ENCODE measurements at regions not wholly inside any gene's neighbourhood (a gene's known extent, or its start where the extent isn't known, plus 50 kb on each side); places are given as distances from the start of the nearest gene placed in this dataset.

DNA sequence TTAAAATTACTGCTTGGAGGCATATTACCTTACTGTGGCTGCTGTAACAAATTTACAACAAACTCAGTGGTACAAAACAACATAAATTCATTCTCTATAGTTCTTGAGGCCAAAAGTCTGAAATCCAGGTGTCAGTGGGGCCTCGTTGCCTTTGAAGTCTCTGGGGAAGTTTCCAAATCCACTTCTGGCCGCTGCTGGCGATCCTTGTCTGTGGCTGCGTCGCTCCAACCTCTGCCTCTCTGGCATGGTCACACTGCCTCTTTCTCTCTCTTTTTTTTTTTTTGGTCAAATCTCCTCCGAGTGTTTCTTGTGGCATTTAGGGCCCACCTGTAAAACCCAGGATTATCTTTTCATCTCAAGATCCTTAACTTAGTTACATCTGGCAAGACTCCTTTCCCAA, 182.8 kb downstream of the ST6GAL2 start:
- H3K9me2 ChIP-seq (replicated peaks; ENCODE audit: control insufficient read depth, low read length): no peaks in the 10 kb centered on the region
- no peaks in the 10 kb centered on the region for H3K27me3 ChIP-seq (ENCODE audit: control insufficient read depth, low read length)
- H3K79me2 ChIP-seq (ENCODE audit: control insufficient read depth, low read length): no peaks in the 10 kb centered on the region

DNA sequence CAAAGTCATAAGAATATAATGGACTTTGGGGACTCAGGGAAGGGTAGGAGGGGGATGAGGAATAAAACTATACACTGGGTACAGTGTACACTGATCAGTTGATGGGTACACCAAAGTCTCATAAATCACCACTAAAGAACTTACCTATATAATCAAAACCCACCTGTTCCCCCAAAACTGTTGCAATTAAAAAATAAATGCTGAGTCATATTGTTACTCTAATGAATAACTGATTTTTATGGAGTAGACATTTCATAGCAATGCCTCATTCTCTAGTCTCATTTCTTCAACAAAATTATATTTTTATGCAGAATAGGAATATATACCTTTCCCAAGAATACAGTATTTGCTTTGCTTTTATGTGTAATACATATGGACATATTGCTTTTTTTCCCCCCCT, 181.2 kb downstream of the ST6GAL2 start:
- Histone ChIP-seq H3K9me2 (replicated peaks; ENCODE audit: control insufficient read depth, low read length) (no peaks in the 10 kb centered on the region), H3K36me3 (ENCODE audit: control insufficient read depth, low read length) (no peaks in the 10 kb centered on the region), H3K79me2 (ENCODE audit: control insufficient read depth, low read length) (no peaks in the 10 kb centered on the region), H3F3A (ENCODE audit: control insufficient read depth, insufficient read depth) (no peaks in the 10 kb centered on the region), H3K4me3 (ENCODE audit: low read length) (no peak overlapping the region), H3K27me3 (ENCODE audit: control insufficient read depth, low read length) (no peaks in the 10 kb centered on the region), H3K4me1 (ENCODE audit: control insufficient read depth, low read length) (no peaks in the 10 kb centered on the region), H3K27ac (ENCODE audit: low read depth, low read length) (no peak overlapping the region), H3K4me2 (ENCODE audit: low read length) (no peak overlapping the region), H4K20me1 (ENCODE audit: control insufficient read depth, insufficient read depth, low read depth, low read length) (no peaks in the 10 kb centered on the region), H3K9me3 (ENCODE audit: control insufficient read depth, insufficient read depth, low read length) (no peaks in the 10 kb centered on the region)
- TF ChIP-seq, protein P1, sequence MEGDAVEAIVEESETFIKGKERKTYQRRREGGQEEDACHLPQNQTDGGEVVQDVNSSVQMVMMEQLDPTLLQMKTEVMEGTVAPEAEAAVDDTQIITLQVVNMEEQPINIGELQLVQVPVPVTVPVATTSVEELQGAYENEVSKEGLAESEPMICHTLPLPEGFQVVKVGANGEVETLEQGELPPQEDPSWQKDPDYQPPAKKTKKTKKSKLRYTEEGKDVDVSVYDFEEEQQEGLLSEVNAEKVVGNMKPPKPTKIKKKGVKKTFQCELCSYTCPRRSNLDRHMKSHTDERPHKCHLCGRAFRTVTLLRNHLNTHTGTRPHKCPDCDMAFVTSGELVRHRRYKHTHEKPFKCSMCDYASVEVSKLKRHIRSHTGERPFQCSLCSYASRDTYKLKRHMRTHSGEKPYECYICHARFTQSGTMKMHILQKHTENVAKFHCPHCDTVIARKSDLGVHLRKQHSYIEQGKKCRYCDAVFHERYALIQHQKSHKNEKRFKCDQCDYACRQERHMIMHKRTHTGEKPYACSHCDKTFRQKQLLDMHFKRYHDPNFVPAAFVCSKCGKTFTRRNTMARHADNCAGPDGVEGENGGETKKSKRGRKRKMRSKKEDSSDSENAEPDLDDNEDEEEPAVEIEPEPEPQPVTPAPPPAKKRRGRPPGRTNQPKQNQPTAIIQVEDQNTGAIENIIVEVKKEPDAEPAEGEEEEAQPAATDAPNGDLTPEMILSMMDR (IDR thresholded peaks at IDR 0.05; ENCODE audit: low read depth, low read length, poor library complexity, severe bottlenecking): no peak
- TF ChIP-seq EZH2phosphoT487 (IDR thresholded peaks at IDR 0.05; ENCODE audit: borderline replicate concordance, low read length): no peak

More for the DNA sequence above, 182.8 kb downstream of the ST6GAL2 start:
- Histone ChIP-seq H3K4me3 (ENCODE audit: low read length) (no peak overlapping the region), H3K36me3 (ENCODE audit: control insufficient read depth, low read length) (no peaks in the 10 kb centered on the region), H3F3A (ENCODE audit: control insufficient read depth, insufficient read depth) (no peaks in the 10 kb centered on the region), H3K4me1 (ENCODE audit: control insufficient read depth, low read length) (no peaks in the 10 kb centered on the region), H3K4me2 (ENCODE audit: low read length) (no peak overlapping the region), H4K20me1 (ENCODE audit: control insufficient read depth, insufficient read depth, low read depth, low read length) (no peaks in the 10 kb centered on the region), H3K27ac (ENCODE audit: low read depth, low read length) (no peak overlapping the region), H3K9me3 (ENCODE audit: control insufficient read depth, insufficient read depth, low read length) (no peaks in the 10 kb centered on the region)
- TF ChIP-seq EZH2phosphoT487 (IDR thresholded peaks at IDR 0.05; ENCODE audit: borderline replicate concordance, low read length): no peak
- TF ChIP-seq, protein P1 (IDR thresholded peaks at IDR 0.05; ENCODE audit: low read depth, low read length, poor library complexity, severe bottlenecking): no peak

DNA sequence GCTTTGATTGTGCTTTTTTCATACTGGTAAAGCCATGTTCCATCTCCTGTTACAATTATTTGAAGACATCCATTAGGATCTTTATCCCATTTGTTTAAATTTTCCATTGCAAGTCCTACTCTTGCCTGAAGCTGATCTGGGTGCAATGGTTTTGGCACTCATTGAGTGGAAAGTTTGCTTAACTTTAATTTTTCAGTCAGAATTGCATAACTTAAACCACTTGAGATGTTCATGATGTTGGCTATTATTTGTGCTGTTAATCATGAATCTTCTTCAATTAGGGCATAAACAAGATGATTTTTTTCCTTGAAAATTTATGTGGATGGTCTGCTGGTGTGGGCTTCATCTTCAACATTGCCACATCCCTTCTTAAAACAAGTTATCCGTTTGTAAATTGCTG, 180.1 kb downstream of the ST6GAL2 start:
- H3F3A ChIP-seq (ENCODE audit: control insufficient read depth, insufficient read depth): no peaks in the 10 kb centered on the region
- H4K20me1 ChIP-seq (ENCODE audit: control insufficient read depth, insufficient read depth, low read depth, low read length): no peaks in the 10 kb centered on the region
- TF ChIP-seq EZH2phosphoT487 (IDR thresholded peaks at IDR 0.05; ENCODE audit: borderline replicate concordance, low read length): no peak
- TF ChIP-seq, protein P1 (IDR thresholded peaks at IDR 0.05; ENCODE audit: low read depth, low read length, poor library complexity, severe bottlenecking): no peak
- H3K4me2 ChIP-seq (ENCODE audit: low read length): no peak overlapping the region
- no peaks in the 10 kb centered on the region for H3K36me3 ChIP-seq (ENCODE audit: control insufficient read depth, low read length)
- H3K79me2 ChIP-seq (ENCODE audit: control insufficient read depth, low read length): no peaks in the 10 kb centered on the region
- H3K27me3 ChIP-seq (ENCODE audit: control insufficient read depth, low read length): no peaks in the 10 kb centered on the region
- H3K4me3 ChIP-seq (ENCODE audit: low read length): no peak overlapping the region
- H3K27ac ChIP-seq (ENCODE audit: low read depth, low read length): no peak overlapping the region
- no peaks in the 10 kb centered on the region; the same call in 1 of the 2 replicates for H3K9me3 ChIP-seq (ENCODE audit: control insufficient read depth, insufficient read depth, low read length)
- no peaks in the 10 kb centered on the region for H3K9me2 ChIP-seq (replicated peaks; ENCODE audit: control insufficient read depth, low read length)
- no peaks in the 10 kb centered on the region for H3K4me1 ChIP-seq (ENCODE audit: control insufficient read depth, low read length)

Data from DOHH2 (cell line).